K562 (cell line): ENCODE measurements at regions not wholly inside any gene's neighbourhood (a gene's known extent, or its start where the extent isn't known, plus 50 kb on each side); places are given as distances from the start of the nearest gene placed in this dataset.

Experiments
- ATAC-seq: fragments of 200-7000 bp; cut with Tn5 transposase; 3 replicates; pipeline ENCODE4 v1.9.1; 2020; ENCODE audit warnings: moderate library complexity
- BruUV-seq: library from RNA; stranded (reverse); fragments of 400-500 nt; replicated peaks from 2 replicates; lab custom pipeline; 2021; lab: Mats Ljungman, UMichigan
- CTCF ChIA-PET: fragments of 300-600 bp; formaldehyde crosslinking; extraction: SDS; loops from one replicate; lab custom pipeline; 2021; ENCODE audit warnings: low intra/inter-chr PET ratio; lab: Yijun Ruan, JAX
- POLR2A ChIA-PET: fragments of 300-600, 350-650 bp; sonication (Branson Sonifier 250); formaldehyde crosslinking; extraction: SDS; loops from one replicate; lab custom pipeline; 2021; ENCODE audit warnings: antibody characterized with exemption, inconsistent platforms; lab: Yijun Ruan, JAX
- DNase-seq, 4 experiments: peaks; one replicate each; pipeline versions ENCODE4 v3.0.0 to v3.0.0-alpha.2; 2011 to 2018; ENCODE audit warnings: low spot score in 3 of 4, mixed read lengths in 3 of 4; ENCODE audit errors: extremely low read depth in 1 of 4
- FAIRE-seq: peaks from 2 replicates; lab custom pipeline; 2011; peaks lifted over from hg19 to GRCh38; lab: Jason Lieb, UNC
- H2AFZ ChIP-seq: 2 replicates; pipeline ENCODE4 v1.6.0; 2011; ENCODE audit warnings: low read depth, low read length, control low read depth, inconsistent platforms
- H3K27ac ChIP-seq: fragments of 200-600 bp; 3 replicates; pipeline ENCODE4 v1.8.0; 2011; ENCODE audit warnings: low read depth, mild to moderate bottlenecking, control low read depth, inconsistent platforms, low read length, moderate library complexity, mixed read lengths; ENCODE audit errors: extremely low read depth
- H3K27me3 ChIP-seq, 2 experiments: fragments of 300-600 bp in 1 of 2; 2 replicates in 1 of 2; 3 replicates in 1 of 2; pipeline versions ENCODE4 v1.6.0 to v1.8.0; 2011; ENCODE audit warnings: inconsistent platforms in 2 of 2, low read length in 2 of 2, mild to moderate bottlenecking in 1 of 2, mixed read lengths in 1 of 2, moderate library complexity in 1 of 2; ENCODE audit not compliant: control insufficient read depth in 2 of 2, insufficient read depth in 2 of 2
- H3K36me3 ChIP-seq: fragments of 300-600 bp; 3 replicates; pipeline ENCODE4 v1.8.0; 2011; ENCODE audit warnings: mild to moderate bottlenecking, low read length, inconsistent platforms; ENCODE audit not compliant: control insufficient read depth, insufficient read depth
- H3K4me1 ChIP-seq, 2 experiments: fragments of 200-600 bp in 1 of 2; replicated peaks in 1 of 2; 2 replicates in 1 of 2; 3 replicates in 1 of 2; pipeline versions ENCODE4 v1.5.1 to v1.8.0; 2011; ENCODE audit warnings: inconsistent platforms in 2 of 2, low read length in 2 of 2, mild to moderate bottlenecking in 1 of 2, mixed read lengths in 1 of 2, moderate library complexity in 1 of 2; ENCODE audit not compliant: control insufficient read depth in 2 of 2, insufficient read depth in 2 of 2
- H3K4me2 ChIP-seq: 2 replicates; pipeline ENCODE4 v1.6.1; 2011; ENCODE audit warnings: low read length, control low read depth, inconsistent platforms, mixed read lengths; ENCODE audit not compliant: insufficient read depth
- H3K4me3 ChIP-seq: fragments of 200-600 bp; sonication (generic), shearing (Covaris generic); 2 replicates; pipeline ENCODE4 v1.5.1; 2016; ENCODE audit warnings: control low read depth, inconsistent platforms
- H3K79me2 ChIP-seq: fragments of 200-600 bp; 3 replicates; pipeline ENCODE4 v1.8.0; 2011; ENCODE audit warnings: low read length, inconsistent platforms; ENCODE audit not compliant: control insufficient read depth, insufficient read depth
- H3K9ac ChIP-seq, 2 experiments: 2 replicates each; pipeline versions ENCODE4 v1.6.0 to v1.6.1; 2011; ENCODE audit warnings: low read depth in 2 of 2, low read length in 2 of 2, control low read depth in 1 of 2, inconsistent platforms in 1 of 2, mild to moderate bottlenecking in 1 of 2, mixed read lengths in 1 of 2; ENCODE audit not compliant: insufficient read depth in 1 of 2
- H3K9me1 ChIP-seq: one replicate; pipeline ENCODE4 v1.6.0; 2011; ENCODE audit warnings: inconsistent platforms, mild to moderate bottlenecking, low read length, moderate library complexity; ENCODE audit not compliant: control insufficient read depth, insufficient read depth
- H3K9me3 ChIP-seq: replicated peaks from 2 replicates; pipeline ENCODE4 v1.5.1; 2011; ENCODE audit warnings: low read depth, low read length, inconsistent platforms; ENCODE audit not compliant: control insufficient read depth, insufficient read depth
- H4K20me1 ChIP-seq: replicated peaks from 2 replicates; pipeline ENCODE4 v1.6.1; 2011; ENCODE audit warnings: low read length, inconsistent platforms, mixed read lengths; ENCODE audit not compliant: control insufficient read depth, insufficient read depth
- CCNT2 ChIP-seq: IDR thresholded peaks from 2 replicates; pipeline ENCODE4 v1.6.1; 2011; ENCODE audit warnings: borderline replicate concordance, low read depth, mild to moderate bottlenecking, moderate library complexity, mixed read lengths, low read length; ENCODE audit not compliant: insufficient read length; ENCODE audit errors: extremely low read depth
- GABPA ChIP-seq: fragments of 200-800 bp; sonication (Bioruptor generic); conservative IDR thresholded peaks from 2 replicates; pipeline ENCODE4 v1.6.1; 2016; ENCODE audit warnings: low read depth, missing genetic modification characterization, missing compliant biosample characterization
- KHSRP ChIP-seq: fragments of 450-650 bp; IDR thresholded peaks from 2 replicates; pipeline ENCODE4 v1.6.1; 2017
- MITF ChIP-seq: IDR thresholded peaks from 2 replicates; pipeline ENCODE4 v1.6.1; 2014; ENCODE audit warnings: antibody characterized with exemption
- MLLT1 ChIP-seq, 2 experiments: fragments of 450-650 bp; IDR thresholded peaks; 2 replicates each; pipeline ENCODE4 v1.6.1; 2016
- NR0B1 ChIP-seq: fragments of 450-650 bp; IDR thresholded peaks from one replicate; pipeline ENCODE4 v1.6.1; 2018; ENCODE audit warnings: mild to moderate bottlenecking, moderate library complexity; ENCODE audit not compliant: partially characterized antibody
- POLR2AphosphoS2 ChIP-seq: IDR thresholded peaks from 2 replicates; pipeline ENCODE4 v1.6.1; 2012; ENCODE audit warnings: low read length, improper control_type of control experiment
- ZC3H4 ChIP-seq: sonication (generic); formaldehyde crosslinking; IDR thresholded peaks from 2 replicates; pipeline ENCODE4 v1.9.0; 2021; ENCODE audit warnings: missing genetic modification reagents, borderline replicate concordance
- ZMIZ1 ChIP-seq, 2 experiments: fragments of 150-350 bp in 1 of 2; IDR thresholded peaks; 2 replicates each; pipeline ENCODE4 v1.6.1; 2012 to 2016; ENCODE audit warnings: low read depth in 2 of 2, low read length in 2 of 2, mild to moderate bottlenecking in 1 of 2, moderate library complexity in 1 of 2
- ZNF280B ChIP-seq: fragments of 250-450 bp; sonication (Bioruptor Pico); IDR thresholded peaks from 2 replicates; pipeline ENCODE4 v1.5.1; 2021; ENCODE audit warnings: mild to moderate bottlenecking
- WGBS: fragments of 100-300 bp; shearing (Covaris generic); methylation state at CpG from one replicate; pipeline ENCODE4 v1.1.6; 2016; ENCODE audit warnings: low coverage, mixed read lengths; ENCODE audit not compliant: insufficient coverage; ENCODE audit errors: missing lambda C conversion rate; 5-methylcytosine and 5-hydroxymethylcytosine counted together
- in situ Hi-C: fragments of 300-500 bp; cut with MboI; formaldehyde crosslinking; loops from 4 replicates; pipeline ENCODE4 v1.15.0; 2018; ENCODE audit warnings: inconsistent platforms, mixed read lengths
- intact Hi-C: fragments of 100-400 bp; cut with micrococcal nuclease; formaldehyde crosslinking; loops from 2 replicates; pipeline ENCODE4 v1.14.2; 2022

- ATAC-seq (no peak), DNase-seq (no peak)
- no peaks in the 10 kb centered on the region for H3K4me1 ChIP-seq
- BruUV-seq: no TSS peak
- CTCF ChIA-PET: no interaction called here
- TF ChIP-seq ZMIZ1 (IDR thresholded peaks at IDR 0.05; ENCODE audit: low read depth in 2 of 2, low read length in 2 of 2) (no peak), MLLT1 (IDR thresholded peaks at IDR 0.05) (no peak), GABPA (tag) (no peak), KHSRP (no peak), NR0B1 (no peak), MITF (no peak), POLR2AphosphoS2 (no peak), ZNF280B (no peak), ZC3H4 (CRISPR knock-in tag) (no peak), CCNT2 (no peak)
- TF ChIP-seq, all 486 proteins: peak for 0
- no peaks in the 10 kb centered on the region for H3K36me3 ChIP-seq
- H3K9ac ChIP-seq: no peak overlapping the region
- no peak overlapping the region for H3K4me2 ChIP-seq
- no peak overlapping the region for H3K4me3 ChIP-seq
- no peaks in the 10 kb centered on the region for H4K20me1 ChIP-seq
- no peaks in the 10 kb centered on the region for H3K9me1 ChIP-seq
- no peaks in the 10 kb centered on the region for H3K9me3 ChIP-seq
- intact Hi-C loops: no loop called here
- H2AFZ ChIP-seq: no peak overlapping the region
- POLR2A ChIA-PET: interaction anchor here (0.7 kb wide), 1 partner anchor 15 kb away, joined by 3 read pairs; no protein-coding TSS in a partner anchor
- WGBS: 0% methylated on average over 2 of the region's 2 CpGs
- in situ Hi-C loops: no loop called here
- no peak overlapping the region for H3K27ac ChIP-seq
- H3K79me2 ChIP-seq: no peaks in the 10 kb centered on the region
- H3K27me3 ChIP-seq: peaks cover 0 to 14% of the 10 kb centered on the region in 2 experiments; a peak in 1 of 5 replicates
- no peak for FAIRE-seq
Observed at GRCh38 chr10:131573707-131574106, 262.2 kb upstream of the TCERG1L start.
